HG03135 (cell line): ENCODE measurements at regions not wholly inside any gene's neighbourhood (a gene's known extent, or its start where the extent isn't known, plus 50 kb on each side); places are given as distances from the start of the nearest gene placed in this dataset.

ENCODE experiments used
- ATAC-seq: cut with Tn5 transposase; IDR thresholded peaks from one replicate; pipeline ENCODE4 v1.9.1; 2021; ENCODE audit warnings: mild to moderate bottlenecking, moderate library complexity; ENCODE audit not compliant: unreplicated experiment

DNA sequence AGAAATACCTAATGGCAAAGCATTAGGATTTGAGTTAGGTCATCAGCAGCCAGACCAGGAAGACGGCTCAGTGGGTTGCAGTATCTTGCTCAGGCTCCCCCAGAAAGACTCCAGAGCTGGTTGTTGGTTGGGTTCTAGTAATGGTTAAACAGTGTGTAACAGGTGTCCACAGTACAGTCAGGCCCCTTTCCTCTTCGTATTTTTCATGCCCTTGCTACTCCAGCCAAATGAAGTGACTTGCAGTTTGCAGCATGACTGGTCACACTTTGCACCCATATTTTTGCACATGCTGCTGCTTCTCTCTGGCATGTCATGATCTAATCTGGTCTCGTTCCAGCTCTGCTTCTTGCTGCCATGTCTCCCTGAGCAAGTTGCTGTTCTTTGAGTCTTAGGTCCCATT, 60.6 kb upstream of the TRPC7 start:
- no peak for ATAC-seq

DNA sequence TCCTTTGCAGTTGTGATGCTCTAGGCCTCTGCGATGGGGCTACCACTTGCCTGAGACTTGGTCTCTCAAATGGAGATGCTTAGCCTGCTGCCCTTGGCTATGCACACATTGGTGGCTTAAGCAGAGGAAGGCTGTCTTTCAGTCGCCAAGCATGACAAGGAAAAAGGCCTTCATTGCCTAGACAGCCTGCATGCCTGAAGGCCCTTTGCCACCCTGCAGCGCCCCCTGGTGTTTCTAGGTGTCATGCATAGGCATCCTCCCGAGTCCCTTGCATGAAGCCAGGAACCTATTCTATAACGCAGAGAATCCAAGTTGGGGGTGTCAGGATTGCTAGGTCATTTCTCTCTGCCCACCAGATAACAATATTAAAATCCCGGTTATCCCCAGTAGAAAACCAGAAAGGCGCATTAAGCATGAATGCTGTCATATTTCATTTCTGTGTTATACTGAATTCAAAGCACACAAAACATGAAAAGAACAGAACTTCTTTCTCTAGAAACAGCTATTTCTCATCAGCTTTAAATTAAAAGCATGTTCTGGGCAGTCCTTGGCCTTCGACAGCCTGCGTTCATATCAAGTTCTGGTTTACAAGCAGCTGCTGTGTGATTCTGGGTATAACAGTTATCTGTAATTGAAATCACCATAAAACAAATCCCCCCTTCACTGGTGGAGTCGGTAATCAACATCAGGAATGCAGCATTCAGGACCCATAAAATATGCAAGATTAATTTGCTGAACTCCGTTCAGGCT, 59.7 kb upstream of the TRPC7 start:
- ATAC-seq, result peak; percentile 60

DNA sequence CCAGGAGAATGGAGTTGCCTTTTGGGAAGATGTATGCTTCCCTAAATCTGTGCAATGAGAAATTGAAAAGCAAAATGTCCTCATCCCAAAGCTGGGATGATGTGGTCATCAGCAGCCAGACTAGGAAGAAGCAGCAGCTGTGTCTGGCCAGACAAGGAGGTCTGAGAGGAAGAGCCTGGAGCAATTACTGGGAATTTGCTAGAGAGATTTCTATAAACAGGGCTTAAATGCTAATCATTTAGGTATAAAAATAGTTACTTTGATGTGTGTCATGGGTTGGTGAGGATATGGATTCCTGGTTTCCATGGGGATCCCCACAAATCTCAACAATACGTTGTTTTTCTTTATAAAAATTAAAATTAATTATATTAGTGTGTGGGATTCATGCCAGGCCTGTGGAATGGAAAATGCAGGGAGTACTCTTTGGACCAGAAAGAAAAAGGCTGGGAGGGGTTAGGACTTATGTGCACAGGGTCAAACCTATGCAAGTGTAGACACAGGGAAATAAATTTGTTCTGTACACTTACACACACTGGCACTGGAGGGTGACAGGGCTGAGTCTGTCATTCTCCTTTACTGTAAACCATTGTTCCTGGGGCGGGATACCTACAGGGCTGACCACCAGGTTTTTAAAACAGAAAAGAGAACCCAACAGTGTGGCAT, 58.7 kb upstream of the TRPC7 start:
- ATAC-seq, result no peak

DNA sequence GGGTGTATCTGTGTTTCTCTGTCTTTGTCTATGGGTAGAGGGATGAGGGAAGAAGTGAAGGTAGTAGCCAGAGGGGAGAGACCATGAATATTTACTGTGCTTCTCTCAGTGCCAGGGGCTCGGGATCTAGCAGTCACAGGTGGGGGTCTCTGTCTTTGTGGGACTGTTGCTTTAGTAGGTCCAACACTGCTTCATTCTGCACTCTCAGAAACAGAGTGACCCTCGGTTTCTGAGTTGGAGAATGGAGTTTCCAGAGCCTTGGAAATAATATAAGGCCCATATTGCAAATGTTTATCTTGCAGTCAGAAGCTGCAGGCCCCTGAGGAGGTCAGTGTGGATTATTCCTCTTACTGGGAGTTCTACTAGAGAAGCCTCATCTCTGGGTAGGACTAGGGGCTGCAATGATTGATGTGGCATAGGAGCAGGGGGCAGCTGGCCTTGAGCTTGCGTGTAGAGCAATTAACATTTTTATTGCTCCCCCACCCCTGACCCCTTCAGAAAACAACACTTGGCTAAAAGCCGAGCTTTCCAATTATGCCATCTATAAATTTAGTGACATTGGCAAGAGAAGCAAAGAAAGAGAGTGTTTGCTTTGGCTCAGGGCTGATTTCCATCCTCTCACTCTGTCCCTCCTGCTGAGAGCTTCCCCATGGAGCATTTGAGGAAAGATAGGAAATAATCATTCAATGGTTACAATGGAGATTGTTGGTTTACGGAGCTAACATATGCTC, 55.0 kb upstream of the TRPC7 start:
- ATAC-seq, result no peak

DNA sequence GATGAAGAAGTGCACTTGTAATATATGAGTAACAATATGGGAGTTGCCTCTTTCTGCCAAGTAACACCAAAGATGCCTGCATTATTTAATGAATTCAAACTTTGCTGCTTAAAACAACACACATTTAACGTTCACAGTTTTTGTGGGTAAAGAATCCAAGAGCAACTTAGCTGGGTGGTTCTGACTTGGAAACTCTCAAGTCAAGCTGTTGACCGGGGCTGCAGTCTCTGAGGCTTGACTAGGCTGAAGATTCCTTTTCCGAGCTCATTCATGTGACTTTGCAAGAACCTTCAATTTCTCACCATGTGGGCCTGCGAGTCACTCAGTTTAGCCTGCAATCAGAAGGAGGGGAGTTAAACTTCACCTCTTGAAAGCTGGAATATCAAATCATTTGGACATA, 53.0 kb upstream of the TRPC7 start:
- ATAC-seq, result no peak
